ENCODE measurements at regions not wholly inside any gene's neighbourhood (a gene's known extent, or its start where the extent isn't known, plus 50 kb on each side); places are given as distances from the start of the nearest gene placed in this dataset.

GRCh38 chr5:61600945-61601511, 269.0 kb downstream of the ZSWIM6 start (continued):
- no peak for TF ChIP-seq POLR2AphosphoS5 (IDR thresholded peaks at IDR 0.05; ENCODE audit: low read depth, low read length)
- TF ChIP-seq SP4 (IDR thresholded peaks at IDR 0.05; ENCODE audit: low read length), result no peak
- no peak for TF ChIP-seq MAFK (IDR thresholded peaks at IDR 0.05; ENCODE audit: low read depth, low read length)
- no peak for TF ChIP-seq PHF8 (conservative IDR thresholded peaks at IDR 0.05; ENCODE audit: low read depth, low read length)
- no peak for TF ChIP-seq CTCF (IDR thresholded peaks at IDR 0.05; ENCODE audit: control extremely low read depth in 1 of 3, insufficient read depth in 1 of 3, low read depth in 1 of 3, low read length in 3 of 3)
- no peak for TF ChIP-seq EGR1 (IDR thresholded peaks at IDR 0.05; ENCODE audit: borderline replicate concordance, low read depth, low read length)
